ENCODE measurements at regions not wholly inside any gene's neighbourhood (a gene's known extent, or its start where the extent isn't known, plus 50 kb on each side); places are given as distances from the start of the nearest gene placed in this dataset.
"Not testable (repeated sequence)": the region's sequence is repeated elsewhere in the genome, so short reads cannot be mapped to it uniquely, and the experiment has no call there.

GRCh38 chr1:105398909-105399308 is 1649.2 kb downstream of the AMY1C start:
- no peak for DNase-seq
- peaks cover 4 to 60% (median 35%) of the 10 kb centered on the region in 6 donors for H3K9me3 Mint-ChIP-seq
- no peak overlapping the region for H3K27ac Mint-ChIP-seq
- H3K27me3 Mint-ChIP-seq (ENCODE audit: low read depth in 3 of 3), result peaks cover 0 to 2% (median 0%) of the 10 kb centered on the region in 3 donors
- no peak overlapping the region for H3K4me3 Mint-ChIP-seq
- H3K4me1 Mint-ChIP-seq, result no peaks in the 10 kb centered on the region
- peaks cover 0 to 5% (median 0%) of the 10 kb centered on the region in 3 donors for H3K36me3 Mint-ChIP-seq

- peaks cover 0 to 3% (median 0%) of the 10 kb centered on the region in 3 donors for H3K36me3 Mint-ChIP-seq
- H3K9me3 Mint-ChIP-seq, result peaks cover 4 to 56% (median 31%) of the 10 kb centered on the region in 6 donors
- no peak overlapping the region for H3K4me3 Mint-ChIP-seq
- H3K27ac Mint-ChIP-seq, result no peak overlapping the region
- H3K4me1 Mint-ChIP-seq, result no peaks in the 10 kb centered on the region
- DNase-seq, result no peak
- H3K27me3 Mint-ChIP-seq (ENCODE audit: low read depth in 3 of 3), result peaks cover 0 to 2% (median 0%) of the 10 kb centered on the region in 3 donors
Observed at GRCh38 chr1:105399716-105400115, 1650.0 kb downstream of the AMY1C start.

GRCh38 chr1:105416261-105416660 is 1640.2 kb upstream of the PRMT6 start:
- peaks cover 15 to 69% (median 47%) of the 10 kb centered on the region in 6 donors for H3K9me3 Mint-ChIP-seq
- H3K36me3 Mint-ChIP-seq, result no peaks in the 10 kb centered on the region
- no peak overlapping the region for H3K4me3 Mint-ChIP-seq
- no peaks in the 10 kb centered on the region for H3K27me3 Mint-ChIP-seq (ENCODE audit: low read depth in 3 of 3)
- no peaks in the 10 kb centered on the region for H3K4me1 Mint-ChIP-seq
- no peak for DNase-seq
- no peak overlapping the region for H3K27ac Mint-ChIP-seq

GRCh38 chr1:105419030-105419429 is 1637.4 kb upstream of the PRMT6 start:
- Mint-ChIP-seq H3K27ac (no peak overlapping the region), H3K9me3 (peaks cover 16 to 57% (median 44%) of the 10 kb centered on the region in 6 donors), H3K36me3 (no peaks in the 10 kb centered on the region), H3K4me1 (no peaks in the 10 kb centered on the region), H3K4me3 (no peak overlapping the region), H3K27me3 (ENCODE audit: low read depth in 3 of 3) (no peaks in the 10 kb centered on the region)
- no peak for DNase-seq

- H3K36me3 Mint-ChIP-seq, result no peaks in the 10 kb centered on the region
- no peak overlapping the region for H3K27ac Mint-ChIP-seq
- no peaks in the 10 kb centered on the region for H3K4me1 Mint-ChIP-seq
- DNase-seq, result no peak
- H3K27me3 Mint-ChIP-seq (ENCODE audit: low read depth in 3 of 3), result no peaks in the 10 kb centered on the region
- peaks cover 5 to 10% (median 5%) of the 10 kb centered on the region in 6 donors for H3K9me3 Mint-ChIP-seq
- no peak overlapping the region for H3K4me3 Mint-ChIP-seq
Observed at GRCh38 chr1:105427543-105427942, 1628.9 kb upstream of the PRMT6 start.

DNA sequence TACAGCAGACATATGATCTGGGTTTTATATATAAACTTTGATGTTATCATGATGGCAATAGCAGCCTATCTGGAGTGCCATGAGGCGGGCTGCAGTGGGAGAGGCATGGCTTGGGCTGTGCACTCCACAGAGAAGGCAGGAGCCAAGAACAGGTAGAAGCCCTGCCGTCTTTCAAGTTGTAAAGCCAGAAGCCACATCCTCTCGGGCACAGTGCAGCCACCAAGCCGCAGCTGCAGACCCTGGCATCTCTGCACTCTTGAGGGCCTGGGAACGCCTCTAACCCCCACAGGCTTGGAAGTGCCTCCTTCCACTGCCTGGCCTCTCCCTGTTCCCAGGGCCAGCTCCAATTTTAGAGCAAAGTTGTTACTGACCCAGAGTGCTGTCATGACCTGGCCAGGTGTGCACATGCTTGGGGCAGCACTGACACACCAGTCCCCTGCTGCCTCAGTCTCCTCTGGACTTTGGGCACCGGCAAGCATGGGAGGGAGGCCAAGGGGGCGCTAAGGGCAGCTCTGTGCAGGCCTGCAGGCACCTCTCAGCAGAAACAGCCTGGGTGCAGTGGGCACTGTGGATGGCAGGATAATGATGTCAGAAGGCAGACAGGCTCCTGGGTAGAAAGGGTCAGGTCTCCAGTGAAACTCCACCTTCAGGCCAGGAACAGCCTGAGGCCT is 1619.8 kb upstream of the PRMT6 start:
- Mint-ChIP-seq H3K27me3 (ENCODE audit: low read depth in 3 of 3) (no peaks in the 10 kb centered on the region), H3K27ac (no peak overlapping the region), H3K9me3 (peaks cover 8 to 43% (median 23%) of the 10 kb centered on the region in 6 donors), H3K4me3 (no peak overlapping the region), H3K36me3 (peaks cover 0 to 4% (median 0%) of the 10 kb centered on the region in 3 donors), H3K4me1 (no peaks in the 10 kb centered on the region)
- no peak for DNase-seq

GRCh38 chr1:105437847-105438246 is 1618.6 kb upstream of the PRMT6 start:
- Mint-ChIP-seq H3K36me3 (peaks cover 0 to 4% (median 0%) of the 10 kb centered on the region in 3 donors), H3K27ac (no peak overlapping the region)

DNA sequence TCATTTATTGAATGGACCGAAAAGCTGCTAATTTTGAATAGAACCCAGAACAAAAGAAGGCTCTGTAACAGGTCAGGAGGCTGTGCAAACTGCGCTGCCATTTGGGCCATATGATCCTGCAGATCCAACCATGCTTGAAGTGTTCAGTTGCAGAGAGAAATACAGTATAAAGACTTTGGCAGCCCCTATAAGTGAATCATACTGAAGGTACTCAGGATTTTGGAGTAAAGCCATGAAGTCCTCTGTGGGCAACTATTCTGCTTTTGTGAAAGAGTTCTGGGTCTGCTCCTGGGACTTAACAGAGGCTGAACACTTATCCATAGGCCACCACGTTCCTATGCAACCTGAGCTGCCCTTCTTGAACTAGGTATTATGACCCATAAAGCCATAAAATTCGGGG is 1613.6 kb upstream of the PRMT6 start:
- Mint-ChIP-seq H3K9me3 (peaks cover 7 to 70% (median 34%) of the 10 kb centered on the region in 6 donors), H3K4me1 (no peaks in the 10 kb centered on the region), H3K4me3 (no peak overlapping the region), H3K36me3 (peaks cover 0 to 6% (median 0%) of the 10 kb centered on the region in 3 donors), H3K27me3 (ENCODE audit: low read depth in 3 of 3) (no peaks in the 10 kb centered on the region), H3K27ac (no peak overlapping the region)
- no peak for DNase-seq

More at GRCh38 chr1:105437847-105438246, 1618.6 kb upstream of the PRMT6 start:
- no peak for DNase-seq
- H3K9me3 Mint-ChIP-seq, result peaks cover 8 to 55% (median 23%) of the 10 kb centered on the region in 6 donors
- H3K27me3 Mint-ChIP-seq (ENCODE audit: low read depth in 3 of 3), result no peaks in the 10 kb centered on the region
- H3K4me3 Mint-ChIP-seq, result no peak overlapping the region
- H3K4me1 Mint-ChIP-seq, result no peaks in the 10 kb centered on the region

DNA sequence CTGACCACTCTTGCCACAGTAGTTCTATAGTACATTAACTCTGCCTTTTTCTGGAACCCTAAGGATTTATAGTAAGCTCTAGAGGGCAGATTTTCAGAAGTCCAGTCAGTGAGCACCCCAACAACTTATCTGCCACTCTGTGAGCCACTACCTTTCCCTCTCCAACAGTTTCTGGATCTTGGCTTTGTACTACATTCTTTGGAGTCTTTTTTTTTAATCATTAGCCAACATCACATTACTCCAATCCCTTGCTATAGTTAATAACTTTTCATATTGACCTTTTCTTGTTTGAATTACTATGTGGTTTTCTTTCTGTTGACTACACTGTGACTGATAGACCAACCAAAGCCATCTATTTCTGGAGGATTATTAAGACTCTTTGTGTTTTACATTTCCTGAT is 1596.7 kb upstream of the PRMT6 start:
- no peak overlapping the region for H3K4me3 Mint-ChIP-seq
- H3K27ac Mint-ChIP-seq, result no peak overlapping the region
- DNase-seq, result no peak
- no peaks in the 10 kb centered on the region for H3K27me3 Mint-ChIP-seq (ENCODE audit: low read depth in 3 of 3)
- H3K9me3 Mint-ChIP-seq, result peaks cover 7 to 40% (median 31%) of the 10 kb centered on the region in 6 donors
- no peaks in the 10 kb centered on the region for H3K4me1 Mint-ChIP-seq
- no peaks in the 10 kb centered on the region for H3K36me3 Mint-ChIP-seq

DNA sequence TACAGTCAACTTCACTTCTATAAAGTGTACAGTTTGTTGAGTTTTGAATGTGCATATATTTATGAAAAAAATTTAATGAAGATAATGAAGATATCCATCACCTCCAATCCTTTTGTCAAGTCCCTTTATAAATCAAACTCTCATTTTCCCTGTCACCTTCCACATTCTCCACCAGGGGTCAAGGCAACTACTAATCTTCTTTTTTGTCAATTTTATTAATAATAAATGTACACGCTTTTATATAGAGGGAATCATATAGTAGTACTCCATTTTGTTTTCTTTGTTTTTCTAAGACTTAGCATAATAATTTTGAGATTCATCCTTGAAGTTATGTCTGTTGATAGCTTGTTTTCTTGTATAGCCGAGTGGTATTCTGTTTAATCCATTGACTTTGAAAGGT is 1594.2 kb upstream of the PRMT6 start:
- Mint-ChIP-seq H3K27me3 (ENCODE audit: low read depth in 3 of 3) (no peaks in the 10 kb centered on the region), H3K4me3 (no peak overlapping the region), H3K9me3 (peaks cover 10 to 47% (median 33%) of the 10 kb centered on the region in 6 donors), H3K36me3 (no peaks in the 10 kb centered on the region), H3K4me1 (no peaks in the 10 kb centered on the region), H3K27ac (no peak overlapping the region)
- no peak for DNase-seq

- DNase-seq, result no peak
- H3K4me1 Mint-ChIP-seq, result no peaks in the 10 kb centered on the region
- no peak overlapping the region for H3K4me3 Mint-ChIP-seq
- peaks cover 0 to 2% (median 0%) of the 10 kb centered on the region in 3 donors for H3K27me3 Mint-ChIP-seq (ENCODE audit: low read depth in 3 of 3)
- no peak overlapping the region for H3K27ac Mint-ChIP-seq
- no peaks in the 10 kb centered on the region for H3K36me3 Mint-ChIP-seq
- peaks cover 2 to 42% (median 31%) of the 10 kb centered on the region in 6 donors for H3K9me3 Mint-ChIP-seq
Observed at GRCh38 chr1:105467549-105467948, 1588.9 kb upstream of the PRMT6 start.

DNA sequence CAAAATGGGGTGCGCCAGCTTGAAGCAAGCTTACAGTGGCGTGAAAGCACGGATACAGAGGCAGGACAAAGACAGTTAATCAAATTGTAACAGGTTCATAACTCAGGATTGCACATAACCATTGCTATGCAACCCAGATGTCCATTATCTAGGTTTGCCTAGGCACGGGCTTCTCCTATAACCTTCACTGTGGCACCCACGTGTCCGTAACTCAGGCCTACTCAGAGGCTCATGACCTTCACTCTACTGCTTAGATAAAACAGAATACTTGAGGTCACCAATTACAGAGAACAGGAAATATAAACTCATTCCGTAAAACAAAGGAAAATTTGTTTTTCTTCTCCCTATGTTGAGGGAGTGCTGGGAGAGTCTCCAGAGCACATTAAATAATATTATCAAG is 1585.9 kb upstream of the PRMT6 start:
- DNase-seq; H3K4me3 Mint-ChIP-seq; H3K27me3 Mint-ChIP-seq (ENCODE audit: low read depth in 3 of 3); H3K36me3 Mint-ChIP-seq; H3K4me1 Mint-ChIP-seq; H3K27ac Mint-ChIP-seq: not testable (repeated sequence)
- peaks cover 2 to 34% (median 25%) of the 10 kb centered on the region in 6 donors for H3K9me3 Mint-ChIP-seq

DNA sequence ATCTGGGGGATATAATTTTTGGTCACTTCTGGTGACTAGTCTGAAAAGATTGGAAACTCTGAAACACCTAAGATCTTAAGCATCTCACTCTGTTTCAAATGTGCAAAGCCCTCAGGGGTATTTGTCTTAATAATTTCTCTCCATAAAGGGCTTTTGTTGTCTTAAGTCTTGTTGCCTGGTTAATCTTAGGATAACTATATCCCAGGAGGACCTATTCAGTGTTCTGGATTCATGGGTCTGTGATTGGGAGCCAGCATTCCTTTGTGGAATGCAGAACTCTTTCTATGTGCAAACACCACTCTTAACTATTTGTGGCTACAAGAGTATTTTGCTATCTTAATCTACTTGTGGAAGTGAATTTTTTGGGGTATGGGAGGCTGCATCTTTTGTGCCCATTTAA is 1573.0 kb upstream of the PRMT6 start:
- DNase-seq, result no peak
- no peak overlapping the region for H3K4me3 Mint-ChIP-seq
- peaks cover 3 to 41% (median 36%) of the 10 kb centered on the region in 6 donors for H3K9me3 Mint-ChIP-seq
- peaks cover 0 to 2% (median 0%) of the 10 kb centered on the region in 3 donors for H3K27me3 Mint-ChIP-seq (ENCODE audit: low read depth in 3 of 3)
- H3K4me1 Mint-ChIP-seq, result no peaks in the 10 kb centered on the region
- H3K36me3 Mint-ChIP-seq, result no peaks in the 10 kb centered on the region
- H3K27ac Mint-ChIP-seq, result no peak overlapping the region

GRCh38 chr1:105485207-105485606 is 1571.3 kb upstream of the PRMT6 start:
- DNase-seq, result no peak
- Mint-ChIP-seq H3K27ac (no peak overlapping the region), H3K9me3 (peaks cover 3 to 52% (median 38%) of the 10 kb centered on the region in 6 donors), H3K4me1 (no peaks in the 10 kb centered on the region), H3K4me3 (no peak overlapping the region), H3K36me3 (no peaks in the 10 kb centered on the region), H3K27me3 (ENCODE audit: low read depth in 3 of 3) (peaks cover 0 to 2% (median 0%) of the 10 kb centered on the region in 3 donors)

DNA sequence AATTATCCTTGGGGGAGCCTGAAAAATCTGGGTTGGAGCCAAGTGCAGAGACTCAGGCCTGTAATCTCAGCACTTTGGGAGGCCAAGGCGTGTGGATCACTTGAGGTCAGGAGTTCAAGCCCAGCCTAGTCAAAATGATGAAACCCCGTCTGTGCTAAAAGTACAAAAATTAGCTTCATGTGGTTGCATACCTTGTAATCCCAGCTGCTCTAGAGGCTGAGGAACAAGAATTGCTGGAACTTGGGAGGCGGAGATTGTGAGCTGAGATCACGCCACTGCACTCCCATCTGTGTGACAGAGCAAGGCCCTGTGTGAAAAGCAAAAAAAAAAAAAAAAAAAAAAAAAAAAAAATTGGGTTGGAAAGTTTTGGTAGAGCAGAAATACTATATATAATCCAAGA is 1563.6 kb upstream of the PRMT6 start:
- H3K9me3 Mint-ChIP-seq, result peaks cover 3 to 50% (median 33%) of the 10 kb centered on the region in 6 donors
- no peaks in the 10 kb centered on the region for H3K36me3 Mint-ChIP-seq
- peaks cover 0 to 1% (median 0%) of the 10 kb centered on the region in 3 donors for H3K27me3 Mint-ChIP-seq (ENCODE audit: low read depth in 3 of 3)
- no peaks in the 10 kb centered on the region for H3K4me1 Mint-ChIP-seq
- H3K27ac Mint-ChIP-seq, result no peak overlapping the region
- no peak for DNase-seq
- no peak overlapping the region for H3K4me3 Mint-ChIP-seq

All from immature natural killer cell (primary cell).